GM12873 (cell line): ENCODE measurements at regions not wholly inside any gene's neighbourhood (a gene's known extent, or its start where the extent isn't known, plus 50 kb on each side); places are given as distances from the start of the nearest gene placed in this dataset.

ENCODE experiments used
- TF ChIP-seq, protein P1 (sequence below): IDR thresholded peaks from 2 replicates; pipeline ENCODE4 v1.5.1; 2012; ENCODE audit warnings: low read depth, mild to moderate bottlenecking, moderate library complexity, low read length, control low read depth; ENCODE audit not compliant: insufficient read depth; ENCODE audit errors: missing control alignments

GRCh38 chrX:20364238-20364637 lies 97.5 kb upstream of the RPS6KA3 start:
- TF ChIP-seq, protein P1, sequence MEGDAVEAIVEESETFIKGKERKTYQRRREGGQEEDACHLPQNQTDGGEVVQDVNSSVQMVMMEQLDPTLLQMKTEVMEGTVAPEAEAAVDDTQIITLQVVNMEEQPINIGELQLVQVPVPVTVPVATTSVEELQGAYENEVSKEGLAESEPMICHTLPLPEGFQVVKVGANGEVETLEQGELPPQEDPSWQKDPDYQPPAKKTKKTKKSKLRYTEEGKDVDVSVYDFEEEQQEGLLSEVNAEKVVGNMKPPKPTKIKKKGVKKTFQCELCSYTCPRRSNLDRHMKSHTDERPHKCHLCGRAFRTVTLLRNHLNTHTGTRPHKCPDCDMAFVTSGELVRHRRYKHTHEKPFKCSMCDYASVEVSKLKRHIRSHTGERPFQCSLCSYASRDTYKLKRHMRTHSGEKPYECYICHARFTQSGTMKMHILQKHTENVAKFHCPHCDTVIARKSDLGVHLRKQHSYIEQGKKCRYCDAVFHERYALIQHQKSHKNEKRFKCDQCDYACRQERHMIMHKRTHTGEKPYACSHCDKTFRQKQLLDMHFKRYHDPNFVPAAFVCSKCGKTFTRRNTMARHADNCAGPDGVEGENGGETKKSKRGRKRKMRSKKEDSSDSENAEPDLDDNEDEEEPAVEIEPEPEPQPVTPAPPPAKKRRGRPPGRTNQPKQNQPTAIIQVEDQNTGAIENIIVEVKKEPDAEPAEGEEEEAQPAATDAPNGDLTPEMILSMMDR, result no peak

GRCh38 chrX:20363275-20363674 lies 96.6 kb upstream of the RPS6KA3 start:
- TF ChIP-seq, protein P1, result no peak

DNA sequence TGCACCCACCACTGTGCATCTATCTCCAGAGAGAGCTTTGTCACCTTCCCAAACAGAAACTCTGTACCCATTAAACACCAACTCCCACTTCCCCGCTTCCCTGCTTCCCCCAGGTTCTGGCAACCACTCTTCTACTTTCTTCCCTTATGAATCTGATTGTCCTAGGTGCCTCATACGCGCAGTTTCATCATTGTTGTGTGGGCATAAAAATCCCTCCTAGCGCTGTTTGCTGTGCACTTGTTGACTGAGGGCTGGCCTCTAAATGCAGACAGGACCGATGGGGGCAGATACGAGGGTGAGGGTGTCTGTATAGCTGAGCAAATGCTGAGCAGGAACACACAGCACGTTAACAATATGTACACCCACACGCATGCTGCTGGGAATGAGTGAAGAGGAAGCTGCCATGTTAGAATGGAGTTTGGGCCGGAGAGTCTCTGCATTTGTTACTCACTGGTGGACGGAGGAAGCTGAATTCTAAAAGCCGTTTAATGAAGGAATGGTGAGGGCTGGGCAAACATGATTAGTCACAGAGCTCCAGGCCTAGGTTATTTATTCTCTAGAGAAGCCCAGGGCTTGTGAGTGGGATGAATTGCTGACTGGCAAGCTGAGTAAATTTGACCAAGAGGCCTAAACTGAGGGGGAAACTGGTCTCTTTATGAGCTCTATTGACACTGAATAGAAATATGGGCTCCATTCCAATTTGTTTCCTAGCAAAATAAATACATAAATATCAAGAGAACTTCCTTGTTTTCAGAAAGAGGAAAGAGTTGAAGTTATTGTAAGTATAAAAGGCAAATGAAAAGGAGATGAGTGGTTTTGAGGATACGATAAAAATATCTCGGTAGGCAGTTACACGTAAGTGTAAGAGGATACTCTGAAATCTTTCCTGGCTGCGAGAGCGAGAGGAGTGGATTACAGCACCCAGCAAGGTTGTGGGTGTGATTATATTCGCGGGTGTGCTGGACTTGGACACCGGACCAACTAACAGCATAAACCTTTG lies 95.9 kb upstream of the RPS6KA3 start:
- TF ChIP-seq, protein P1, result no peak

DNA sequence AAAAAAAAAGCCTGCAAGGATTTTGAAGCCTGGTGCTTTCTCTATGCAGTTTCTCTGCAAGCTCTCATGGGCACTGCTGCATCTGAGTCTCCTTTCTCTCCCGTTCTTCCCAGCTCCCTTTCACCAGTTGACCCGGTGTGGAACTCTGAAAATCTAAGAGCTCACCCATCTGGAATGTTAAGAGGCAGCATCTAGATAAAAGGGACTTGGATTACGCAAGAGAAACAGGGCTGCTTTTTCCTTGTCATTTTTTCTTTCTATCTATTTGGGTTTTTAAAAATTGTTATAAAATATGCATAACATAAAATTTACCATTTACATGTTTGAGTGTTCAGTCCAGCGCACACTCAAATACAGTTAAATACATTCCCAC lies 95.2 kb upstream of the RPS6KA3 start:
- TF ChIP-seq, protein P1, result no peak

GRCh38 chrX:20361081-20361889 lies 94.6 kb upstream of the RPS6KA3 start:
- TF ChIP-seq, protein P1, result no peak

DNA sequence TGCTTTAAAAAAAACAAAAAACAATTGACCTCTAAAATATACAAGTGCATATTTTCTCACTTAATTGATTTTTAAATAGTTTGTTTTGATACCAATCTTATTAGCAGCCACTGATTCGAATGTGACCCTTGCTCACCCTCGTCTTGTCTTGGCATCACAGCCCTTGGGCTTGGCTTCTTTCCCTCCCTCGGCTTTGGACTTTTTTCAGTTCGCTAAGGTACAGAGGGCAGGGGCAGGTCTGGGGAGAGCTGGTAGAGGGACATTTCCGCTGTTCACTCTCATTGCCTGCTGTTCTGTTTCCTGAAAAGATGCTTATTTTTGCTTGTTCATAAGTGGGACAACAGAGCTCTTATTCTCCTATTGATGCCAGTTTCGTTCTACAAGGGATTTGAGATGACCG lies 88.5 kb upstream of the RPS6KA3 start:
- TF ChIP-seq, protein P1, result no peak

GRCh38 chrX:20354505-20354904 lies 87.8 kb upstream of the RPS6KA3 start:
- TF ChIP-seq, protein P1, result no peak
